SK-N-SH (cell line): ENCODE measurements at regions not wholly inside any gene's neighbourhood (a gene's known extent, or its start where the extent isn't known, plus 50 kb on each side); places are given as distances from the start of the nearest gene placed in this dataset.
A peak's percentile ranks its signal among the peaks of the same experiment; 100 is the strongest.

Source experiments
- CTCF ChIA-PET: fragments of 300-600, 350-600 bp; formaldehyde crosslinking; extraction: SDS; loops from one replicate; lab custom pipeline; 2021; lab: Yijun Ruan, JAX
- POLR2A ChIA-PET: fragments of 350-600 bp; sonication (Branson Sonifier 250); formaldehyde crosslinking; extraction: SDS; loops from one replicate; lab custom pipeline; 2020; ENCODE audit warnings: antibody characterized with exemption, inconsistent platforms; lab: Yijun Ruan, JAX
- DNase-seq: peaks from one replicate; pipeline ENCODE4 v3.0.0; 2012
- H2AFZ ChIP-seq: fragments of 200-600 bp; sonication (generic); 2 replicates; pipeline ENCODE4 v1.8.1; 2016; ENCODE audit warnings: antibody characterized with exemption, mild to moderate bottlenecking, low read depth
- H3F3A ChIP-seq: fragments of 200-600 bp; sonication (generic); replicated peaks from 2 replicates; pipeline ENCODE3; 2016; ENCODE audit warnings: antibody characterized with exemption, mild to moderate bottlenecking; ENCODE audit not compliant: insufficient read depth
- H3K27ac ChIP-seq, 2 experiments: fragments of 200-500 bp in 1 of 2; fragments of 200-600 bp in 1 of 2; sonication (Bioruptor generic) in 1 of 2; sonication (generic), shearing (Covaris generic) in 1 of 2; 2 replicates each; pipeline versions ENCODE4 v1.5.1 to v1.6.1; 2014 to 2016; ENCODE audit warnings: low read depth in 2 of 2, inconsistent platforms in 1 of 2, low read length in 1 of 2, mild to moderate bottlenecking in 1 of 2, mixed read lengths in 1 of 2
- H3K27me3 ChIP-seq: fragments of 200-600 bp; sonication (generic), shearing (Covaris generic); 2 replicates; pipeline ENCODE4 v1.6.1; 2016; ENCODE audit warnings: mixed run types; ENCODE audit not compliant: insufficient read depth
- H3K36me3 ChIP-seq, 2 experiments: fragments of 200-500 bp in 1 of 2; fragments of 200-600 bp in 1 of 2; sonication (Bioruptor generic) in 1 of 2; sonication (generic) in 1 of 2; replicated peaks in 1 of 2; 2 replicates each; pipeline versions ENCODE3 to v1.5.1; 2014 to 2016; ENCODE audit warnings: low read length in 1 of 2, mild to moderate bottlenecking in 1 of 2; ENCODE audit not compliant: insufficient read depth in 2 of 2, control insufficient read depth in 1 of 2
- H3K4me1 ChIP-seq, 2 experiments: fragments of 200-500 bp in 1 of 2; fragments of 200-600 bp in 1 of 2; sonication (Bioruptor generic) in 1 of 2; sonication (generic), shearing (Covaris generic) in 1 of 2; 2 replicates each; pipeline versions ENCODE4 v1.5.1 to v1.6.1; 2014 to 2016; ENCODE audit warnings: low read depth in 1 of 2, low read length in 1 of 2, mixed run types in 1 of 2; ENCODE audit not compliant: insufficient read depth in 2 of 2, control insufficient read depth in 1 of 2
- H3K4me2 ChIP-seq: fragments of 200-600 bp; sonication (generic), shearing (Covaris generic); 2 replicates; pipeline ENCODE4 v1.6.1; 2017; ENCODE audit warnings: mixed run types
- H3K4me3 ChIP-seq, 2 experiments: fragments of 200-500 bp in 1 of 2; fragments of 200-600 bp in 1 of 2; sonication (Bioruptor generic) in 1 of 2; sonication (generic), shearing (Covaris generic) in 1 of 2; 2 replicates each; pipeline versions ENCODE4 v1.5.1 to v1.8.1; 2014 to 2016; ENCODE audit warnings: low read depth in 2 of 2, inconsistent platforms in 1 of 2, low read length in 1 of 2, mild to moderate bottlenecking in 1 of 2, mixed read lengths in 1 of 2, moderate library complexity in 1 of 2
- H3K79me2 ChIP-seq: fragments of 200-600 bp; sonication (generic); 2 replicates; pipeline ENCODE4 v1.8.1; 2017; ENCODE audit warnings: mild to moderate bottlenecking; ENCODE audit not compliant: insufficient read depth
- H3K9ac ChIP-seq: fragments of 200-600 bp; sonication (generic); 2 replicates; pipeline ENCODE4 v1.6.1; 2017; ENCODE audit warnings: mixed run types
- H3K9me2 ChIP-seq: fragments of 200-600 bp; sonication (generic); 2 replicates; pipeline ENCODE4 v1.6.1; 2017; ENCODE audit warnings: mixed run types
- H3K9me3 ChIP-seq: fragments of 200-600 bp; sonication (generic); 2 replicates; pipeline ENCODE4 v1.6.1; 2017; ENCODE audit warnings: mixed run types, mild to moderate bottlenecking, moderate library complexity
- H4K20me1 ChIP-seq: fragments of 200-600 bp; sonication (generic); 2 replicates; pipeline ENCODE4 v1.6.1; 2017; ENCODE audit warnings: mild to moderate bottlenecking, mixed run types; ENCODE audit not compliant: insufficient read depth
- CHD2 ChIP-seq: fragments of 150-350 bp; IDR thresholded peaks from 2 replicates; pipeline ENCODE4 v1.6.1; 2018; ENCODE audit warnings: low read length; ENCODE audit not compliant: partially characterized antibody
- ELF1 ChIP-seq: IDR thresholded peaks from 2 replicates; pipeline ENCODE4 v1.4.0; 2012
- EP300 ChIP-seq, 2 experiments: IDR thresholded peaks; 2 replicates each; pipeline versions ENCODE4 v1.4.0 to v1.6.1; 2012; ENCODE audit warnings: borderline replicate concordance in 1 of 2, low read depth in 1 of 2, low read length in 1 of 2
- EZH2phosphoT487 ChIP-seq: fragments of 200-600 bp; sonication (generic); IDR thresholded peaks from 2 replicates; pipeline ENCODE4 v1.6.1; 2017; ENCODE audit warnings: low read depth, mixed run types, mild to moderate bottlenecking, antibody characterized with exemption, moderate library complexity, borderline replicate concordance
- FOSL2 ChIP-seq: IDR thresholded peaks from 2 replicates; pipeline ENCODE4 v1.4.0; 2012; ENCODE audit warnings: low read depth, mild to moderate bottlenecking, moderate library complexity, borderline replicate concordance
- FOXM1 ChIP-seq: IDR thresholded peaks from 2 replicates; pipeline ENCODE4 v1.4.0; 2012; ENCODE audit warnings: low read depth, mild to moderate bottlenecking
- GABPA ChIP-seq: IDR thresholded peaks from 2 replicates; pipeline ENCODE4 v1.4.0; 2012; ENCODE audit warnings: low read depth, mild to moderate bottlenecking
- GATA2 ChIP-seq: sonication (generic); formaldehyde crosslinking; IDR thresholded peaks from 2 replicates; pipeline ENCODE4 v1.5.0; 2020; ENCODE audit warnings: mild to moderate bottlenecking, missing genetic modification reagents
- JUND ChIP-seq: IDR thresholded peaks from 2 replicates; pipeline ENCODE4 v1.4.0; 2012
- MXI1 ChIP-seq: IDR thresholded peaks from 2 replicates; pipeline ENCODE4 v1.6.1; 2012; ENCODE audit warnings: mild to moderate bottlenecking, low read depth, low read length, improper control_type of control experiment
- NFIC ChIP-seq: IDR thresholded peaks from 2 replicates; pipeline ENCODE4 v1.4.0; 2012; ENCODE audit warnings: borderline replicate concordance
- PBX3 ChIP-seq: IDR thresholded peaks from 2 replicates; pipeline ENCODE4; 2012
- POLR2AphosphoS5 ChIP-seq: IDR thresholded peaks from 2 replicates; pipeline ENCODE4 v1.6.1; 2012; ENCODE audit warnings: low read depth, low read length
- RAD21 ChIP-seq: IDR thresholded peaks from 2 replicates; pipeline ENCODE4 v1.6.1; 2012; ENCODE audit warnings: mild to moderate bottlenecking, low read length
- RFX5 ChIP-seq: IDR thresholded peaks from 2 replicates; pipeline ENCODE4 v1.6.1; 2012; ENCODE audit warnings: mild to moderate bottlenecking, improper control_type of control experiment, low read length
- SIN3A ChIP-seq: IDR thresholded peaks from 2 replicates; pipeline ENCODE4 v1.6.1; 2012; ENCODE audit warnings: low read depth, mild to moderate bottlenecking, low read length, moderate library complexity, borderline replicate concordance
- TAF1 ChIP-seq: IDR thresholded peaks from 2 replicates; pipeline ENCODE4 v1.6.1; 2012; ENCODE audit warnings: low read depth, mild to moderate bottlenecking, low read length, moderate library complexity, borderline replicate concordance
- TEAD4 ChIP-seq: IDR thresholded peaks from 2 replicates; pipeline ENCODE4 v1.4.0; 2012; ENCODE audit warnings: mild to moderate bottlenecking, borderline replicate concordance; ENCODE audit not compliant: insufficient read depth
- YY1 ChIP-seq: IDR thresholded peaks from 2 replicates; pipeline ENCODE4 v1.4.0; 2012; ENCODE audit warnings: low read depth, mild to moderate bottlenecking
- ZBTB33 ChIP-seq: IDR thresholded peaks from 2 replicates; pipeline ENCODE4 v1.4.0; 2012; ENCODE audit warnings: low read depth, borderline replicate concordance
- WGBS: methylation state at CpG from one replicate; pipeline ENCODE4 v1.1.6; 2017; ENCODE audit warnings: low lambda C conversion rate; 5-methylcytosine and 5-hydroxymethylcytosine counted together
- TF ChIP-seq, protein P1 (sequence below): fragments of 150-350 bp; IDR thresholded peaks from 2 replicates; pipeline ENCODE4 v1.6.1; 2016; ENCODE audit warnings: mild to moderate bottlenecking, low read depth, low read length

- 40% methylated on average over 3 of the region's 3 CpGs for WGBS
- no peaks in the 10 kb centered on the region for H3K36me3 ChIP-seq
These were observed 54.0 kb upstream of the NTRK2 start for GRCh38 chr9:84615544-84615943.

DNA sequence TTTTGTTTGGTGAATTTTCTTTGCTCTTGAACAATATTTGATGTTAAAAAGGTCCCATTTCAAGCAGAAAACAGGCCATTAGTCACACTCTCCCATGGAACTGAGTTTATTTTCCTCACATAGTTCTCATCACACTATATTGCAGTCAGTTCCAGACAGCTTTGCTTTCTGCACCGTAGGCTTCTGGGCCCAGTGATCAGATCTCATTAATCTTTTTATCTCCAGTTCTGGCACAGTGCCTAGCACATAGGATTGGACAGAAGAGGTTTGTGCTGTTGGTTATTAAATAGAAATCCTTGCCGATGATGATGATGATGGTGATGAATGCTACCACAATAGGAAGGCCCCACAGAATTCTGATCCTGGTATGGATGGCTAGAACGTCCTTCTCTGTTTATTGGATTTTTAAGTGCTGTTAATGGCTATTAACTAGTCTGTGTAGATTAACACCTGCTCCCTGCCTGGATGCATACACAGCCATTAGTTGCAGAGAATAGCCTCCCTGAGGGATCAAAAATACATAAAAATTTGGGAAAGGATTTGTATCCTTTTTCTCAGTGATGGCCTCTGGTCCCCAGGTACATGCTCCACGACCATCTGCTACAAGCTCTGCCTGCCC is 52.0 kb upstream of the NTRK2 start:
- DNase-seq: peak; percentile 26
- no peak for TF ChIP-seq EZH2phosphoT487
- TF ChIP-seq FOXM1: no peak
- TF ChIP-seq GABPA: no peak
- TF ChIP-seq JUND: no peak
- TF ChIP-seq POLR2AphosphoS5: no peak
- no peak for TF ChIP-seq YY1
- no peak for TF ChIP-seq TEAD4
- TF ChIP-seq NFIC: no peak
- TF ChIP-seq, protein P1, sequence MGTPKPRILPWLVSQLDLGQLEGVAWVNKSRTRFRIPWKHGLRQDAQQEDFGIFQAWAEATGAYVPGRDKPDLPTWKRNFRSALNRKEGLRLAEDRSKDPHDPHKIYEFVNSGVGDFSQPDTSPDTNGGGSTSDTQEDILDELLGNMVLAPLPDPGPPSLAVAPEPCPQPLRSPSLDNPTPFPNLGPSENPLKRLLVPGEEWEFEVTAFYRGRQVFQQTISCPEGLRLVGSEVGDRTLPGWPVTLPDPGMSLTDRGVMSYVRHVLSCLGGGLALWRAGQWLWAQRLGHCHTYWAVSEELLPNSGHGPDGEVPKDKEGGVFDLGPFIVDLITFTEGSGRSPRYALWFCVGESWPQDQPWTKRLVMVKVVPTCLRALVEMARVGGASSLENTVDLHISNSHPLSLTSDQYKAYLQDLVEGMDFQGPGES: no peak
- peak; percentile 77 for TF ChIP-seq GATA2 (CRISPR knock-in tag)
- no peak for TF ChIP-seq SIN3A
- TF ChIP-seq CHD2: peak; percentile 45
- TF ChIP-seq RFX5: 0 out of 2 replicates have a peak, but pooled peaks have one; percentile 30
- TF ChIP-seq ZBTB33: no peak
- no peak for TF ChIP-seq TAF1
- TF ChIP-seq RAD21: 0 out of 2 replicates have a peak, but pooled peaks have one; percentile 6
- no peak for TF ChIP-seq PBX3
- no peak for TF ChIP-seq FOSL2
- peak in 1 of 2 experiments; percentile 60; a peak in 2 of 4 replicates for TF ChIP-seq EP300 (IDR thresholded peaks at IDR 0.05; ENCODE audit: borderline replicate concordance in 1 of 2, low read depth in 1 of 2, low read length in 1 of 2)
- no peak for TF ChIP-seq ELF1
- no peak for TF ChIP-seq MXI1
- POLR2A ChIA-PET: no interaction called here
- no peaks in the 10 kb centered on the region for H3K36me3 ChIP-seq
- H3K79me2 ChIP-seq: no peaks in the 10 kb centered on the region; the same call in 1 of the 2 replicates
- H3K27me3 ChIP-seq: no peaks in the 10 kb centered on the region
- no peaks in the 10 kb centered on the region for H4K20me1 ChIP-seq
- CTCF ChIA-PET: interaction anchor here (0.8 to 1.0 kb wide), 2 partner anchors 61 to 330 kb away, joined by 3 read pairs; no protein-coding TSS in a partner anchor
- peaks cover 0 to 21% of the 10 kb centered on the region in 2 experiments; a peak in 2 of 4 replicates for H3K4me1 ChIP-seq
- no peak overlapping the region for H3K4me3 ChIP-seq
- peak overlapping the region in 1 of 2 experiments; percentile 34; a peak in 1 of 4 replicates for H3K27ac ChIP-seq
- H3K9ac ChIP-seq: no peak overlapping the region
- H3K9me3 ChIP-seq: no peaks in the 10 kb centered on the region
- no peaks in the 10 kb centered on the region for H3F3A ChIP-seq
- H3K9me2 ChIP-seq: no peaks in the 10 kb centered on the region
- no peak overlapping the region for H3K4me2 ChIP-seq
- WGBS: 24% methylated on average over 4 of the region's 4 CpGs
- no peak overlapping the region for H2AFZ ChIP-seq

More at GRCh38 chr9:84615544-84615943, 54.0 kb upstream of the NTRK2 start:
- H3K27me3 ChIP-seq: no peaks in the 10 kb centered on the region
- H4K20me1 ChIP-seq: no peaks in the 10 kb centered on the region
- no peak overlapping the region for H3K27ac ChIP-seq
- ChIA-PET CTCF (interaction anchor here (1.2 to 1.7 kb wide), 2 partner anchors 17 to 53 kb away, joined by 3 to 6 read pairs; no protein-coding TSS in a partner anchor), POLR2A (no interaction called here)
- no peak overlapping the region for H2AFZ ChIP-seq
- H3K79me2 ChIP-seq: no peaks in the 10 kb centered on the region; the same call in 1 of the 2 replicates
- H3K9me2 ChIP-seq: no peaks in the 10 kb centered on the region
- no peaks in the 10 kb centered on the region for H3K9me3 ChIP-seq
- H3K4me1 ChIP-seq: peaks cover 0 to 21% of the 10 kb centered on the region in 2 experiments; a peak in 2 of 4 replicates
- no peak overlapping the region for H3K4me2 ChIP-seq
- DNase-seq: no peak
- H3K4me3 ChIP-seq: no peak overlapping the region
- no peak overlapping the region for H3K9ac ChIP-seq
- no peaks in the 10 kb centered on the region for H3F3A ChIP-seq
- TF ChIP-seq GATA2 (CRISPR knock-in tag): peak; percentile 56
- no peak for TF ChIP-seq NFIC
